SKM-1 (cell line): ENCODE measurements at regions not wholly inside any gene's neighbourhood (a gene's known extent, or its start where the extent isn't known, plus 50 kb on each side); places are given as distances from the start of the nearest gene placed in this dataset.
A peak's percentile ranks its signal among the peaks of the same experiment; 100 is the strongest.
"Not testable (repeated sequence)": the region's sequence is repeated elsewhere in the genome, so short reads cannot be mapped to it uniquely, and the experiment has no call there.

ENCODE experiments used
- DNase-seq: peaks from one replicate; lab custom pipeline; 2025; ENCODE audit not compliant: unreplicated experiment; lab: John Stamatoyannopoulos, UW

- no peak for DNase-seq
Measured at GRCh38 chr3:6726811-6727210, 134.1 kb upstream of the GRM7 start.

GRCh38 chr3:6732807-6733206 lies 128.1 kb upstream of the GRM7 start:
- DNase-seq = no peak

- DNase-seq = no peak
Measured at GRCh38 chr3:6733699-6734394, 127.1 kb upstream of the GRM7 start.

GRCh38 chr3:6734395-6734746 lies 126.5 kb upstream of the GRM7 start:
- no peak for DNase-seq

GRCh38 chr3:6736836-6737629 lies 123.9 kb upstream of the GRM7 start:
- DNase-seq = no peak

GRCh38 chr3:6737630-6738029 lies 123.3 kb upstream of the GRM7 start:
- no peak for DNase-seq

GRCh38 chr3:6739288-6739687 lies 121.6 kb upstream of the GRM7 start:
- DNase-seq = no peak

- DNase-seq = no peak
Measured at GRCh38 chr3:6743067-6743720, 117.7 kb upstream of the GRM7 start.

GRCh38 chr3:6746443-6746842 lies 114.5 kb upstream of the GRM7 start:
- DNase-seq = no peak

- DNase-seq = no peak
Measured at GRCh38 chr3:6747017-6747416, 113.9 kb upstream of the GRM7 start.

- no peak for DNase-seq
Measured at GRCh38 chr3:6750782-6751181, 110.1 kb upstream of the GRM7 start.

GRCh38 chr3:6753536-6753935 lies 107.4 kb upstream of the GRM7 start:
- no peak for DNase-seq

- not testable (repeated sequence) for DNase-seq
Measured at GRCh38 chr3:6769532-6770396, 91.2 kb upstream of the GRM7 start.

GRCh38 chr3:6770397-6770690 lies 90.6 kb upstream of the GRM7 start:
- DNase-seq = no peak

GRCh38 chr3:6771171-6771570 lies 89.7 kb upstream of the GRM7 start:
- no peak for DNase-seq

GRCh38 chr3:6779140-6779539 lies 81.8 kb upstream of the GRM7 start:
- DNase-seq = no peak

GRCh38 chr3:6781092-6781491 lies 79.8 kb upstream of the GRM7 start:
- no peak for DNase-seq

GRCh38 chr3:6785726-6786125 lies 75.2 kb upstream of the GRM7 start:
- no peak for DNase-seq

GRCh38 chr3:6791161-6791560 lies 69.8 kb upstream of the GRM7 start:
- no peak for DNase-seq

- peak; percentile 43 for DNase-seq
Measured at GRCh38 chr3:6799264-6799915, 61.5 kb upstream of the GRM7 start.

- no peak for DNase-seq
Measured at GRCh38 chr3:6803619-6804018, 57.3 kb upstream of the GRM7 start.
